Karpas-422 (cell line): ENCODE measurements at regions not wholly inside any gene's neighbourhood (a gene's known extent, or its start where the extent isn't known, plus 50 kb on each side); places are given as distances from the start of the nearest gene placed in this dataset.
"Not testable (repeated sequence)": the region's sequence is repeated elsewhere in the genome, so short reads cannot be mapped to it uniquely, and the experiment has no call there.

ENCODE experiments used
- DNase-seq: peaks from one replicate; pipeline ENCODE4 v3.0.0-alpha.2; 2015
- H2AFZ ChIP-seq: fragments of 200-600 bp; sonication (generic); 2 replicates; pipeline ENCODE4 v1.6.1; 2014; ENCODE audit warnings: antibody characterized with exemption, low read length, mixed read lengths
- H3K27ac ChIP-seq: fragments of 200-600 bp; sonication (generic); 2 replicates; pipeline ENCODE4 v1.5.1; 2014; ENCODE audit warnings: mild to moderate bottlenecking, low read length, moderate library complexity
- H3K27me3 ChIP-seq: fragments of 200-600 bp; sonication (generic); 2 replicates; pipeline ENCODE4 v1.6.1; 2014; ENCODE audit warnings: low read length, mixed read lengths
- H3K36me3 ChIP-seq: fragments of 200-600 bp; sonication (generic); 2 replicates; pipeline ENCODE4 v1.6.1; 2014; ENCODE audit warnings: low read length, mixed read lengths; ENCODE audit not compliant: insufficient read depth
- H3K4me1 ChIP-seq: fragments of 200-600 bp; sonication (generic); 2 replicates; pipeline ENCODE4 v1.6.1; 2014; ENCODE audit warnings: mild to moderate bottlenecking, low read length, mixed read lengths
- H3K4me2 ChIP-seq: fragments of 200-600 bp; sonication (generic); 2 replicates; pipeline ENCODE4 v1.6.1; 2014; ENCODE audit warnings: low read length, low read depth, mild to moderate bottlenecking; ENCODE audit not compliant: poor library complexity, severe bottlenecking
- H3K4me3 ChIP-seq: fragments of 200-600 bp; sonication (generic); 2 replicates; pipeline ENCODE4 v1.5.1; 2014; ENCODE audit warnings: mild to moderate bottlenecking, antibody characterized with exemption, low read length, mixed read lengths
- H3K79me2 ChIP-seq: fragments of 200-600 bp; sonication (generic); 2 replicates; pipeline ENCODE4 v1.6.1; 2014; ENCODE audit warnings: mild to moderate bottlenecking, low read length, mixed read lengths
- H3K9ac ChIP-seq: fragments of 200-600 bp; sonication (generic); 2 replicates; pipeline ENCODE4 v1.6.0; 2014; ENCODE audit warnings: low read length
- H3K9me2 ChIP-seq: fragments of 200-600 bp; sonication (generic), shearing (Covaris generic); replicated peaks from 2 replicates; pipeline ENCODE4 v1.6.0; 2014; ENCODE audit warnings: mild to moderate bottlenecking, low read length, moderate library complexity; ENCODE audit not compliant: insufficient read depth
- H3K9me3 ChIP-seq: fragments of 300-700, 200-600 bp; sonication (generic); 2 replicates; pipeline ENCODE4 v1.6.1; 2014; ENCODE audit warnings: low read length, mixed read lengths
- H4K20me1 ChIP-seq: fragments of 200-600 bp; sonication (generic); 2 replicates; pipeline ENCODE4 v1.6.1; 2014; ENCODE audit warnings: mild to moderate bottlenecking, antibody characterized with exemption, low read length, low read depth; ENCODE audit not compliant: insufficient read depth

DNA sequence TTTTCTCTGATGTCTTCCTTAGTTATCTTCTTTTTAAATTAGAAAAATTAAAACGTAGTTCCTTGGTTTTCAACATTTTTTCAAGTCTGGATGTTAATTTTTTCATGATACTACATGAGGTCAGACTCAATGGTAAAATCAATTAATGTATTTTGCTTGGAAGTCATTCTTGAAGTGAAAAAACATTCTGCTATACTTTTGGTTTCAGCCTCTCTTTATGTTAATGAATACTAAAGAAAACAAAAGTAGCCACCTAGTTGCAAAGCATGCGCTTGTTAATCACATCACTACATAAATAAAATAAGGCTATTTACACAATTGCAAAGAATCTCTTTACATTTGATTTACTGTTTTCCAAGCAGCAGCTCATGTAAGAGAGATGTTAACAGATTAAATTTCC is 170.4 kb downstream of the LIPI start:
- Histone ChIP-seq H3K79me2 (peaks cover 97% of the 10 kb centered on the region), H4K20me1 (no peaks in the 10 kb centered on the region), H3K9me2 (no peaks in the 10 kb centered on the region), H3K36me3 (peaks cover 35% of the 10 kb centered on the region; the same call in 1 of the 2 replicates), H2AFZ (no peak overlapping the region), H3K4me1 (no peaks in the 10 kb centered on the region), H3K4me2 (no peak overlapping the region), H3K4me3 (no peak overlapping the region), H3K27ac (no peak overlapping the region), H3K27me3 (no peaks in the 10 kb centered on the region), H3K9me3 (no peaks in the 10 kb centered on the region; the same call in none of the 2 replicates), H3K9ac (no peak overlapping the region)
- DNase-seq: peak; percentile 9

DNA sequence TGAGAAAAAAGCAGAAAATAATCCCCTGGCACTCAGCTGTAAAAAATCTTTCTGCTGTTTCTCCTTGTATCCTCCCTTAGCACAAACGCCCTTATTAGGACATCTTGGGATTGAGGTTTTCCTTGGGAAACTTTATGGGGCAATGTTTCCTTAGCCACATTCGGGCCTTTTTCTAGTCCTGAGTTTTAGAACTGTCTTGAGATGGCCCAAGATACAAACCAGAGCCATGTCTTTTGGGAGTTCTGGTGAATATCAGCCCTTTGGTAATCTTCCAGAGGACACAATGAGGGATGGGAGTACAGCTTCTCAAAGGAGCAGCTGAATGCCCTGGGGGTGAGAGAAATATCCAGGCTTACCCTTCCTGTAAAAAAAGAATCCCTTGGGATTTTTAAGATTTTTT is 182.1 kb downstream of the LIPI start:
- H3K9me2 ChIP-seq, H3K27ac ChIP-seq, DNase-seq, H3K9me3 ChIP-seq, H2AFZ ChIP-seq, H4K20me1 ChIP-seq, H3K36me3 ChIP-seq, H3K27me3 ChIP-seq: not testable (repeated sequence)
- Histone ChIP-seq H3K4me1 (peaks cover 14% of the 10 kb centered on the region), H3K79me2 (peaks cover 59% of the 10 kb centered on the region), H3K4me2 (peak overlapping the region; percentile 80), H3K9ac (peak overlapping the region; percentile 73), H3K4me3 (peak overlapping the region; percentile 76)

DNA sequence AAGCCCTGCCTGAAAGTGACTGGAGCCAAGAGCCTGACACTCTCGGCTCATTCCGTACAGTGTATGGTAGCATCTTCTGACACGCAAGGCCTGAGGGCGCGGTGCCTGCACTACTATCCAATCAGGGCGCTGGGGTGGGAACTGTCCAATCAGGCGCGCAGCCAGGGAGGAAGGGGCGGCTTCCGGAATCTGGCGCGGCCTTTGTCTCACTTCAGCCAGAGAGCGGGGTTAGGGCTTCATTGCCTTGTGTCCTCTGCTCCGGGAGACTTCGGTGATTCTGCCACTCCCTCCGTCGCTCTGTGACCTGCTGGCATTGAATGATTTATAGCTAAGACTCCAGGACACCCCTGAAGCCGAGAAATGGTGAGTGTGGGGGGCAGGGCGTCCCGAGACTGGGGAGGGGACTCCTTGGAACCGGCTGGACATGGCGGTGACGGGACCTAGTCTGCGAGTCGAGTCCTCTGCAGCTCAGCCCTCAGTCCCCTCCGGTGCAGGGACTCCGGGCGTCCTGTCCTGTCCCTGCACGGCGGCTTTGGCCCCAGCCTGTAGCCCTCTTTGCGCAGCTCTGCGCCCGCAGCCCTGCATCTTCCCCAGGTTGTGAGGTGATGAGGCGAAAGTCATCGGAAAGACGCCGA is 183.4 kb downstream of the LIPI start:
- H3K27ac ChIP-seq: not testable (repeated sequence)

DNA sequence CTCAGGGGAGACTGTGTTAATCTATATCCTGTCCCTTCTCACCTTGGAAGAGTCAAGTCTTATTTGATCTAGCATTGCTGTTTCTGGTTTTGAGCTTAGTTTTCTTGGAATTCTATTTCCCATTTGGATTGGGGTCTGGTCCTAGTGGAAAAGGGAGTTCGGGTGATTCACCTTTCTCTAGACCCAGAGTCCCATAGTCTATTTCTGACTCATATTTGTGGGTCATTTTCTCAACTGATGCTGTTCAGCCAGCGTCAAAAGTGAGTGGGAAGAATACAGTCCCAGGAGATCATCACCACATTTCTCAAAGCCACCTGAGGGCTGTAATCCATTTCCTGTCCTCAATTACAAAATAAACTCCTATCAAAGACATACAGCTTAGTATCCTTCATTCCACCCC is 190.6 kb downstream of the LIPI start:
- DNase-seq, H2AFZ ChIP-seq: not testable (repeated sequence)

More for the DNA sequence above, 183.4 kb downstream of the LIPI start:
- peaks cover 48% of the 10 kb centered on the region for H3K79me2 ChIP-seq
- peaks cover 14% of the 10 kb centered on the region for H3K4me1 ChIP-seq
- not testable (repeated sequence) for H4K20me1 ChIP-seq, H3K36me3 ChIP-seq, H3K9me2 ChIP-seq, H2AFZ ChIP-seq, H3K27me3 ChIP-seq, H3K9me3 ChIP-seq
- H3K4me2 ChIP-seq: peak overlapping the region; percentile 80
- H3K9ac ChIP-seq: peak overlapping the region; percentile 73
- peak; percentile 96 for DNase-seq
- H3K4me3 ChIP-seq: peak overlapping the region; percentile 76

DNA sequence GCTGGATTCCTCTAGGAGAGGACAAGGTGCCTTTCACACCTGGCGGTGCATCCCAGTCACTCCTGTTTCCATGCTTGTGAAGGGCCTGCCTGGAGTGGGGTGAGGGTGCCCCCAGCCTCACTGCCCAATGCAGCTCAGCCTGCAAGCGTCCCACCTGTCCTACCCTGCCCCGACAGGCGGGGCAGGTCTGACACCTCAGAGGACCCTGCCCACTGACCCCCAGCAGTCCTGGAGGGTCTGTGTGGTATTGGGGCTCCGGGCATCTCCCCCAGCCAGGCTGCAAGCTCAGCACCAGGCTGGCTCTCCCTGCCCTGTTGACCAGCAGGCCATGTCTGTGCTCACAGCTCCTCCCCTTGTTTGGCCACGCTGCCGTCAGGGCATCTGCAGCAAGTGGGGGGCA is 194.9 kb downstream of the LIPI start:
- not testable (repeated sequence) for H3K9me3 ChIP-seq, H3K27ac ChIP-seq, H4K20me1 ChIP-seq, DNase-seq, H3K4me2 ChIP-seq, H3K27me3 ChIP-seq, H3K36me3 ChIP-seq, H3K4me3 ChIP-seq, H3K4me1 ChIP-seq, H3K79me2 ChIP-seq, H3K9ac ChIP-seq, H3K9me2 ChIP-seq, H2AFZ ChIP-seq

More for the DNA sequence above, 190.6 kb downstream of the LIPI start:
- H3K9ac ChIP-seq, H3K9me3 ChIP-seq, H3K79me2 ChIP-seq, H4K20me1 ChIP-seq, H3K9me2 ChIP-seq, H3K36me3 ChIP-seq, H3K4me1 ChIP-seq, H3K27ac ChIP-seq, H3K27me3 ChIP-seq, H3K4me3 ChIP-seq, H3K4me2 ChIP-seq: not testable (repeated sequence)

DNA sequence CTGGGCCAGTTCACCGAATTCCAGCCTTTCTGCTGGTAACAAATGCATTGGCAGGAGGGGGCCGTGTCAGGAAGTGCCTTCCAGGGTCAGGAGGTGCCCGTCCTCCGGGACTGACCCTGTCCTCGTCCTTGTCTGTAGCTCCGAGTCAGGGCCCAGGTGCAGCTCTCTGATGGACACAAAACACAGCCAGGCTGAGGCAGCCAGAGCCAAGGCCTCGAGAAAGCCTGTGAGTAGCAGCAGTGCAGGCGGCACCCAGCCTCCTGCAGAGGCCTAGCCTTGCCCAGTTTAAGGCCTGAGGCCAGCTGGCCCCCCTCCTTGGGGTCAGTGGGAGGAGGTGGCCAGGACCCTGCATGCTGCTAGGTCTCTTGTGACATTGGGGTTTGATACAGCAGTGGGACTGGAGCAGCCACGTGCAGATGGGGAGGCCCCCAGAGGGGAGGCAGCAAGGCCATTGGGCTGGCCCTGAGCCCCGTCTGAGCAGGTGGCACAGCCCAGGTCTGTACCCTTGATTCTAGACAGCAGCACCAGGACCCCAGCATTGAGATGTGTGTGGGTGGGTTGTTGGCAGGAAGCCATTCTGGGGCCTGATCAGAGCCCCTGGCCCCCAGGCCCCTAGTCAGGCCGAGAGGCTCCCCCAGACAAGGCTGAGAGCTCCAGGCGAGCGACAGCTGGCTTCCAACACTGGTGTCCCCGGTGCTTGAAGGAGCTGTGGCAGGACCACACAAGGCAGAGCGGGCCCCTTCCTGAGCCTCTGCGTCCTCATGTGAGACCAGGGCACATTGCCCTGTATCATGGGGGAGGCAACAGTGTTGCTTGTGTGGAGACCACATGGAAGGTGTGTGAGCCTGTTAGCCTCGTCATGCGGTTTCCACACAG is 196.9 kb downstream of the LIPI start:
- not testable (repeated sequence) for H3K9ac ChIP-seq

DNA sequence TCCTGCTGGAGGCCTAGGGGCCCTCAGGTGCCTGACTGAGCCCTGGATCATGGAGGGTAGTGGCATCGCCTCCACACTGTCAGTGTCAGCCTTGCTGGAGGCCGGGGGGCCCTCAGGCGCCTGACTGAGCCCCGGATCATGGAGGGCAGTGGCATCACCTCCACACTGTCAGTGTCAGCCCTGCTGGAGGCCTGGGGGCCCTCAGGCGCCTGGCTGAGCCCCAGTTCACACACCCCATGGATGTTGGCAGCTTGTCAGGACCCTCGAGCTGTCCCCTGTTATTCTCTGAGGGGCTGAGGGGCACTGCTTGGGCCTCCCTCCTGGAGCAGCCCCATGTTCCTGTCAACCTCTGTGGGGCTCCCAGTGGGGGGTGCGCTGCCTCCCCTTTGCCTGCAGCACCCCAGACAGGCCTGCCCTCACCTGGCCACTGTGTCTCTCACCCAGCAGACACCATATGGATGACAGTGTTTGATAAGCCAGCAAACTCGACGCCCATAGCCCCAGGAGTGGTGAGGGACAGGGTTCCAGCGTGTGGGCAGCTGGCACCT is 197.6 kb downstream of the LIPI start:
- no peaks in the 10 kb centered on the region for H4K20me1 ChIP-seq
- H3K4me3 ChIP-seq: no peak overlapping the region
- H3K4me1 ChIP-seq: no peaks in the 10 kb centered on the region
- no peak overlapping the region for H3K27ac ChIP-seq
- no peaks in the 10 kb centered on the region for H3K36me3 ChIP-seq
- H3K27me3 ChIP-seq: no peaks in the 10 kb centered on the region
- no peak overlapping the region for H3K9ac ChIP-seq
- no peaks in the 10 kb centered on the region for H3K79me2 ChIP-seq
- no peak overlapping the region for H2AFZ ChIP-seq
- no peak for DNase-seq
- no peaks in the 10 kb centered on the region for H3K9me3 ChIP-seq
- no peaks in the 10 kb centered on the region for H3K9me2 ChIP-seq
- no peak overlapping the region for H3K4me2 ChIP-seq

More for the DNA sequence above, 196.9 kb downstream of the LIPI start:
- H3K27ac ChIP-seq, H3K4me3 ChIP-seq, H3K9me3 ChIP-seq, DNase-seq, H2AFZ ChIP-seq, H3K27me3 ChIP-seq, H3K79me2 ChIP-seq, H4K20me1 ChIP-seq, H3K4me2 ChIP-seq, H3K4me1 ChIP-seq, H3K36me3 ChIP-seq, H3K9me2 ChIP-seq: not testable (repeated sequence)

DNA sequence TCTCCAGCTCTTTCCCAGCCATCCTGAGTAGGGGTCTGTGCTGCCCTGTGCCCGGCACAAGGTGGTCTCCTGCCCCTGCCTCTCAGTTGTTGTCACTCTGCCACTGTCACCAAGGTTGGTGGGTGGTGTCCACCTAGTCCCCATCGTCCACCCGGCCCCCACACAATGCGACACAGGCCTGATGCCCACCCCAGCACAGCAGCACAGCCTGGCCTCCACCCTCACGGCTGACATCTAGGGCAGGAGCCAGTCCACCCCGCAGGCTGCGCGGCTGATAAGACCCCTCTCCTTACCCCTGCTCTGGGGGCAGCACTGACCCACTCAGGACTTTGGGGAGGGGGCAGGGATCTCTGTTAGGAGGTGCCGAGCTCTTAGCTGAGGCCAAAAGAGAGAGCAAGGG is 198.3 kb downstream of the LIPI start:
- no peak overlapping the region for H3K4me3 ChIP-seq
- H3K9me3 ChIP-seq: no peaks in the 10 kb centered on the region
- no peaks in the 10 kb centered on the region for H3K79me2 ChIP-seq
- H4K20me1 ChIP-seq: no peaks in the 10 kb centered on the region
- H3K9ac ChIP-seq: no peak overlapping the region
- no peak overlapping the region for H3K4me2 ChIP-seq
- H3K9me2 ChIP-seq: no peaks in the 10 kb centered on the region
- no peak overlapping the region for H3K27ac ChIP-seq
- H3K27me3 ChIP-seq: no peaks in the 10 kb centered on the region
- no peak overlapping the region for H2AFZ ChIP-seq
- H3K36me3 ChIP-seq: no peaks in the 10 kb centered on the region
- H3K4me1 ChIP-seq: no peaks in the 10 kb centered on the region
- no peak for DNase-seq
